Adrenal gland (tissue), 9 donors: ENCODE measurements at regions not wholly inside any gene's neighbourhood (a gene's known extent, or its start where the extent isn't known, plus 50 kb on each side); places are given as distances from the start of the nearest gene placed in this dataset.

Experiments
- DNase-seq, 7 donors: peaks; one replicate each; pipeline ENCODE4 v3.0.0-alpha.2; 2019 to 2020
- H3K27ac ChIP-seq, 5 donors: fragments of 200-600 bp; sonication (generic) in 4 of 5; 1 replicate in 3 of 5; 2 replicates in 2 of 5; pipeline versions ENCODE4 v1.5.1 to v1.8.0; 2016 to 2020; ENCODE audit warnings: mild to moderate bottlenecking in 1 of 5
- H3K27me3 ChIP-seq: fragments of 200-600 bp; 2 replicates; pipeline ENCODE4 v1.8.0; 2021
- H3K36me3 ChIP-seq, 2 donors: fragments of 200-600 bp; replicated peaks in 1 of 2; 1 replicate in 1 of 2; 2 replicates in 1 of 2; pipeline versions ENCODE4 v1.5.1 to v1.8.0; 2018 to 2022
- H3K4me1 ChIP-seq, 2 donors: fragments of 200-600 bp; replicated peaks in 1 of 2; 1 replicate in 1 of 2; 2 replicates in 1 of 2; pipeline versions ENCODE4 v1.5.1 to v1.8.0; 2018 to 2021
- H3K4me3 ChIP-seq, 4 donors: fragments of 200-600 bp; sonication (generic) in 3 of 4; one replicate each; pipeline ENCODE4 v1.5.1; 2016 to 2018
- H3K9me3 ChIP-seq, 3 donors: fragments of 200-600 bp; sonication (generic) in 1 of 3; replicated peaks in 1 of 3; 1 replicate in 2 of 3; 2 replicates in 1 of 3; pipeline versions ENCODE4 v1.5.1 to v1.8.0; 2016 to 2021
- CTCF ChIP-seq, 6 experiments: fragments of 450-650 bp in 4 of 6; fragments of 200-600 bp in 2 of 6; sonication (generic) in 1 of 6; IDR thresholded peaks; 1 replicate in 5 of 6; 2 replicates in 1 of 6; pipeline versions ENCODE4 v1.5.1 to v1.8.0; 2016 to 2021; ENCODE audit warnings: antibody characterized with exemption in 6 of 6, mild to moderate bottlenecking in 2 of 6, moderate library complexity in 1 of 6
- POLR2A ChIP-seq, 2 donors: fragments of 450-650 bp; IDR thresholded peaks; one replicate each; pipeline ENCODE4 v1.6.1; 2017; ENCODE audit warnings: antibody characterized with exemption in 2 of 2, mild to moderate bottlenecking in 2 of 2, moderate library complexity in 1 of 2
- WGBS, 4 donors: extraction: QIAGEN DNeasy Blood & Tissue Kit in 2 of 4; methylation state at CpG; one replicate each; pipeline versions ENCODE4 v1.1.5 to v1.1.7; 2013 to 2017; 5-methylcytosine and 5-hydroxymethylcytosine counted together
- intact Hi-C, 2 donors: fragments of 100-400 bp; cut with DNase I; formaldehyde crosslinking; loops; one replicate each; pipeline versions ENCODE4 v1.14.1 to v1.15.0; 2022 to 2023
- donor health status: healthy with polysubstance abuse.
- donor health status: Bipolar disorder and iron deficiency.
- donor health status: DM: yes; HTN: yes; CAD: no.
- donor health status: DM: no; HTN: no; CAD: no.
- donor health status: DM: no; HTN: no; CAD: no.

DNA sequence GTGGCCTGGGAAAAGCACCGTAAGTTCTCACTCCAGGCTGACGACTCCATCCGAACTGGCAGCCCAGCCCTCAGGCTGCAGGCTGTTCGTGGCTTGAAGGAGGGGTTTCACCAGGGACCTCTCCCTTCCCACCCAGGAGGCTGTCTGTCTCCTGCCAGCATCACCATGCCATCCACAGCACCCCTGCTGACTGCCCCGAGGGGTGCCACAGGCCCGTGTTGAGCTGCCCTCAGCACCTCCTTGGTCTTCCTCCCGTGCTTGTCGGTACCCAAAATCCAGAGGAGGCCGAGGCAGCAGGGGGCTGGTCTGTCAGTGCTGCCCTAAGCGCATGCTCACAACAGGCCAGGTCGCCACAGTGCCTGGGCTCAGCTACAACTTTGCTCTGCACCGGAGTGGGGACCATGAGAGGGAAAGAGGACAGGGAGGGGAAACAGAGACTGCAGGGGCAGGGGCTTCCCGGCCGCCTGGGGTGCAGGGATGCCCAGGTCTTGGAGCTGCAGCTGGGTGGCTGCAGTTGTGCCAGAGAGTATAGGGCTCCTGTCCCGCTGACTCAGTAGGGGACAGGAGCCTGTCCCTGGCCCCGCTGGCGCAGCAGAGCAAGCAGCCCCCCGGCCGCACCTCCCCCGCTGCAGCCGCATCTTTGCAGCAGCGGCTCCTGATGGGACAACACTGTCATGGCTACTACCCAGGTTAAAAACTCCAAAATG lies 963.7 kb upstream of the CRIM1 start:
- no peak for TF ChIP-seq POLR2A (IDR thresholded peaks at IDR 0.05)
- no peak for TF ChIP-seq CTCF (IDR thresholded peaks at IDR 0.05)

DNA sequence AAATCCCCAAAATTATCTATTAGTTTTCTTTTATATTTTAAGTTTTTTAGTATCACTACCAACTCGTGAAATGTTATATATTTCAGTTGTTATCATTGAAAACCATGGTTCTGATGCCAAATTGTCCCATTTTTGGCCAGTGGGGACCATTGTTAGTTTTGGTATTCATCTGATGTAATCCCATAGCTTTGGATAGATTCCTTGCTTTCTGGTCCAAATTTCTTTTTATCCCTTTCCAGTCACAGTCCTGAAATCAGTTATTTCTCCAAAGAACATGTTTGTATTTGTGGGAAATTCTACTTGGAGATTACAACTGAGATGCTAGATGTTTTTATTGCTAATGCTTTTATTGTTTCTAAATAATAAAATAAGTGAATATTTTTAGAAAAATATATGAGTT lies 976.8 kb upstream of the CRIM1 start:
- TF ChIP-seq CTCF (IDR thresholded peaks at IDR 0.05) (no peak), POLR2A (IDR thresholded peaks at IDR 0.05) (no peak)
- no peaks in the 10 kb centered on the region for H3K27me3 ChIP-seq
- no peaks in the 10 kb centered on the region for H3K4me1 ChIP-seq
- DNase-seq = no peak
- intact Hi-C loops = no loop called here
- no peaks in the 10 kb centered on the region for H3K36me3 ChIP-seq
- no peak overlapping the region for H3K4me3 ChIP-seq
- WGBS, 4 donors = 38 to 48% (median 43%) methylated on average over 1 of the region's 1 CpG
- no peak overlapping the region for H3K27ac ChIP-seq
- no peaks in the 10 kb centered on the region for H3K9me3 ChIP-seq

More for the DNA sequence above, 963.7 kb upstream of the CRIM1 start:
- Histone ChIP-seq H3K36me3 (no peaks in the 10 kb centered on the region), H3K4me3 (no peak overlapping the region), H3K9me3 (no peaks in the 10 kb centered on the region), H3K27ac (no peak overlapping the region), H3K27me3 (no peaks in the 10 kb centered on the region), H3K4me1 (no peaks in the 10 kb centered on the region)
- DNase-seq = no peak
- intact Hi-C loops = no loop called here
- WGBS, 4 donors = 81 to 91% (median 87%) methylated on average over 11 to 22 of the region's 22 CpGs

- intact Hi-C loops = no loop called here
- Histone ChIP-seq H3K4me1 (no peaks in the 10 kb centered on the region), H3K27me3 (no peaks in the 10 kb centered on the region), H3K9me3 (no peaks in the 10 kb centered on the region), H3K4me3 (no peak overlapping the region), H3K36me3 (no peaks in the 10 kb centered on the region), H3K27ac (no peak overlapping the region)
- 87 to 93% (median 89%) methylated on average over 4 of the region's 4 CpGs for WGBS, 4 donors
- TF ChIP-seq POLR2A (IDR thresholded peaks at IDR 0.05) (no peak), CTCF (IDR thresholded peaks at IDR 0.05) (no peak)
- no peak for DNase-seq
Measured at GRCh38 chr2:35374845-35375244, 980.7 kb upstream of the CRIM1 start.

- DNase-seq = no peak
- intact Hi-C loops = no loop called here
- TF ChIP-seq POLR2A (IDR thresholded peaks at IDR 0.05) (no peak), CTCF (IDR thresholded peaks at IDR 0.05) (no peak)
- no peaks in the 10 kb centered on the region for H3K9me3 ChIP-seq
- 25 to 64% (median 54%) methylated on average over 2 of the region's 2 CpGs for WGBS, 4 donors
- H3K4me3 ChIP-seq = no peak overlapping the region
- H3K36me3 ChIP-seq = no peaks in the 10 kb centered on the region
- H3K27ac ChIP-seq = no peak overlapping the region
- no peaks in the 10 kb centered on the region for H3K4me1 ChIP-seq
- no peaks in the 10 kb centered on the region for H3K27me3 ChIP-seq
Measured at GRCh38 chr2:35365859-35366258, 989.7 kb upstream of the CRIM1 start.
